GM19372 (cell line): ENCODE measurements at regions not wholly inside any gene's neighbourhood (a gene's known extent, or its start where the extent isn't known, plus 50 kb on each side); places are given as distances from the start of the nearest gene placed in this dataset.
"Not testable (repeated sequence)": the region's sequence is repeated elsewhere in the genome, so short reads cannot be mapped to it uniquely, and the experiment has no call there.

Source experiments
- ATAC-seq: cut with Tn5 transposase; IDR thresholded peaks from one replicate; pipeline ENCODE4 v1.9.1; 2021; ENCODE audit warnings: mild to moderate bottlenecking, low read depth, moderate library complexity; ENCODE audit not compliant: unreplicated experiment

DNA sequence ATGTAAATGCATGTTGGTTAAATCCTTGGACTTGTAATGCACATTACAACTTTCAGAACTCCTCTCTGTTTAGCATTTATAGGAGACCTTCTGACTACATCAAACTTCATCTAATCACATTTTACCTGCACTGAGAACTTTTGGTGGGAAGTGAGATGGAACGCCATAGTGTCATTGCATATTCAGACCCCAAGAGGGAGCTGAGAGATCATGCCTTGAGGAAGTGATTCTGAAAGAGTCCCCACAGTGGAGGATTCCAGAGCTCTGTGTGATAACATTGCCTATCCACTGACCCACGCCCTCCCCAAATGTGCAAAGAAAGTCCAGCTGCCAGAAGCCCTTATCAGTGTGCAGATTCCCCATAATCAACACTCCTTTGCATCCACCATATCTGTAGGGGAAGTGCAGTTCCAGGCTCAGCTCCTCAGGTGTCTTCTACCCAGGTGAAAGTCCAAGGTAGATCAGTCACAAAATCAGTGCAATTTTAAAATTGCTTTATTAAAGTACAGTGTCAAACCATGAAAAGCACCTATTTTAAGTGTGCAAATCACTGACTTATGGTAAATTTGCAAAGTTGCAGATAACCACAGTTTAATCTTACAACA, 212.4 kb downstream of the RPIA start:
- ATAC-seq = peak; percentile 71

- ATAC-seq = no peak
Observed at GRCh38 chr2:88913280-88913679, 221.8 kb downstream of the RPIA start.

GRCh38 chr2:88919087-88919738, 227.7 kb downstream of the RPIA start:
- no peak for ATAC-seq

GRCh38 chr2:88920399-88920798, 228.9 kb downstream of the RPIA start:
- ATAC-seq = not testable (repeated sequence)

DNA sequence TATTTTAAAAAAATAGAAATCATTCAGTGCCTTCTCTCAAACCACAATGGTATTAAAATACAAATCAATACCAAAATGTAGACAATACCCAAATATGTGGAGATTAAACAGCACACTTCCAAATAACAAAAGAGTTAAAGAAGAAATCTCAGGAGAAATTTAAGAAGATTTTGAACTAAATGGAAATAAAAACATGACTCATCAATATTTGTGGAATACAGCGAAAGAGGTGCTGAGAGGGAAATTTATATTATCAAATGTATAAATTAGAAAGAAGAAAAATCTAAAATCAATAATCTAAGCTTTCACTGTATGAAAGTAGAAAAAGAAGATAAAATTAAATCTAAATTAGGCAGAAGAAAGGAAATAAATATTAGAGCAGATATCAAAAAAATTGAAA, 233.1 kb downstream of the RPIA start:
- ATAC-seq = no peak

GRCh38 chr2:88925770-88926462, 234.4 kb downstream of the RPIA start:
- no peak for ATAC-seq

- no peak for ATAC-seq
Observed at GRCh38 chr2:88927128-88927527, 235.7 kb downstream of the RPIA start.

- no peak for ATAC-seq
Observed at GRCh38 chr2:88930659-88931058, 239.2 kb downstream of the RPIA start.

GRCh38 chr2:88932686-88933085, 241.2 kb downstream of the RPIA start:
- no peak for ATAC-seq

DNA sequence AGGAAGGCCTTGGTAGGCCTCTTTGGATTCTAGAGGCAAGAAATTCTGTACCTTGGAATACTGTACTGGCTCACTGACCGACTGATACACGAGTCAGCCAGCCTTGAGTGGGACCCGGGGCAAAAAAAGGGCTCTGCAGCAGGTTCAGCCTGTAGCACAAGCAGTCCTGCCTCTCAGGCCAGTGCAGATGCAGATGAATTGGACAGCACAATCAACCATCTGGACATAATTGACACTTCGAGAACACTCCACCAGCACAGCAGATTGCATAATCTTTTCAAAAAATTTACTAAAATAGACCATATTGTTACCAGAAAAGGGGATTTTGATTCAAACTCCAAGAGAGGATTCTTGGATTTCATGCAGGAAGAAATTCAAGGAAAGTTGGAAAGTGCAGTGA, 241.6 kb downstream of the RPIA start:
- ATAC-seq = no peak

- ATAC-seq = no peak
Observed at GRCh38 chr2:88933980-88934379, 242.5 kb downstream of the RPIA start.

DNA sequence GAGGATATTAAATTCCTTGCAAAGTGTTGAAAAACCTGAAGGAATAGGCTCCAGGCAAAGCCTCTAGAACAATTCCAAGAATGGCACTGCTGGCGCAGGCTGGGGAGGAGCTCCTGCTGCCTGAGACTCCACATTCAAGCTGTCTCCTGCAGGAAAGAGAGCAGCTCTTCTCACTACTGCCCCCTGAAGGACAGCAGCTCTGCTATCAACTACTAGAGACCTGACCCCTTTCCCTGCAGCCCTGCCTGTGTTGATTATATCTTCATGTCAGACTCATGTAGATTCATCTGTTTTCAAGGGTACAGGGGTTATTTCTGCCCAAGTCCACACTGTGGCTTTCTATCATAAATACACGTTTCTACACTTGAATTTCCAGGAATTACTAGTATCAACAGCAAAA, 249.7 kb downstream of the RPIA start:
- ATAC-seq = not testable (repeated sequence)

- no peak for ATAC-seq
Observed at GRCh38 chr2:88942798-88943197, 251.3 kb downstream of the RPIA start.

GRCh38 chr2:88949336-88949735, 257.9 kb downstream of the RPIA start:
- ATAC-seq = no peak

DNA sequence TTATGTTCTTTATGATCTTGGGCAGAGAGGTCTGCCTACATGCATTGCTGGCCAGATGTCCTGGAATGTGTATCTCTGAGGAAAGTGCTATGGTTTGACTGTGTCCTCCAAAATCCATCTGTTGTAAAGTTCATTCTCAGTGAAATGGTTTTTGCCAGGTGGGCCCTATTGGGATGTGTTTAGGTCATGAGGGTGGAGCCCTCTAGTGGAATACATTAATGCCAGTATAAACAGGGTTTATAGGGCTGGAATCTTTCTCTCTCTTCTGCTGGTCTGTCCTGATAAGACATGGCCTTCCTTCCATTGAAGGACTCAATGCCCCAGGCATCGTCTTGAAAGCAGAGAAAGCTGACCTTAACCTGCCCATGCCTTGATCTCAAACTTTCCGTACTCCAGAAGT, 258.5 kb downstream of the RPIA start:
- no peak for ATAC-seq

GRCh38 chr2:88955607-88956006, 264.1 kb downstream of the RPIA start:
- no peak for ATAC-seq

DNA sequence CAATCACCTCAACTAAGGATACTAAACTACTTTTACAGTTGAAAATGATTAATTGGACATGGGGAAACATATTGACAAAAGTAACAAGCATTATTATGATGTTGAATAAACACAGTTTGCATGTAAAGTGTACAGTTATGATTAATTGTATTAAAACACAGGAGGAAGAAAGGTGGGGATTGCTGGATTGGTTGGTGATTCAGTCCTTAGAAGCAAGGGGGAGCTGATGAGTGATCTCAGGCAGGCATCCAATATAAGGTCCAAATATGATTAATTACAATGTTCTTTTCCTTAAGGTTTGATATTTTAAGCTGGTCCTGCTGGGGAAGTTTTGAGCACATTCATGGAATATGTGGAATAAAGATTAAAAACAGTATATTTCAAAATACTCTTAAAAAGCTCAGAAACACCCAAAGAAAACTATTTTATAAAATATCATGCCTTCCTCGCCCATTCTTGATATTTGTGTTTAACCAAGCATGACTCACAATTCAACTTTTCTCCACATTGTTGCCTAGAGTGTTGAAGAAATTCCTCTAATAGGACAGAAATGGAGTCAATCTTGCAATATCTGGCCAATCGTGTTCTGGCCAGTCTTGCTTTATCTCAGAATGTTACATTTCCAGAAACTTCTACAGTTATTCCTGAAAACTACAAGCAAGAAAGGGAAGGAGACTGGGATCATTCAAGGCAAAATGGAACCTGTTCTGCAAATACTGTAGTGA, 268.2 kb downstream of the RPIA start:
- no peak for ATAC-seq

GRCh38 chr2:88961323-88961722, 269.9 kb downstream of the RPIA start:
- ATAC-seq = not testable (repeated sequence)

DNA sequence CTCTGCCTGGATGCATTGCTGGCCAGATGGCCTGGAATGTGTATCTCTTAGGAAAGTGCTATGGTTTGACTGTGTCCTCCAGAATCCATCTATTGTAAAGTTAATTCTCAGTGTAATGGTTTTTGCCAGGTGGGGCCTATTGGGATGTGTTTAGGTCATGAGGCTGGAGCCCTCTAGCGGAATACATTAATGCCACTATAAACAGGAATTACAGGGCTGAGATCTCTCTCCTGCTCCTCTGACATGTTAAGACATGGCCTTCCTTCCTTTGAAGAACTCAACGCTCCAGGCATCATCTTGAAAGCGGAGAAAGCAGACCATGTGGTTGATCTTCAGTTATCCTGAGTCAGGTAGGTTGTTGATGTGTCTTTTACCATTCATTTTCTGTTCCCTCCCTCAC, 276.4 kb downstream of the RPIA start:
- no peak for ATAC-seq

DNA sequence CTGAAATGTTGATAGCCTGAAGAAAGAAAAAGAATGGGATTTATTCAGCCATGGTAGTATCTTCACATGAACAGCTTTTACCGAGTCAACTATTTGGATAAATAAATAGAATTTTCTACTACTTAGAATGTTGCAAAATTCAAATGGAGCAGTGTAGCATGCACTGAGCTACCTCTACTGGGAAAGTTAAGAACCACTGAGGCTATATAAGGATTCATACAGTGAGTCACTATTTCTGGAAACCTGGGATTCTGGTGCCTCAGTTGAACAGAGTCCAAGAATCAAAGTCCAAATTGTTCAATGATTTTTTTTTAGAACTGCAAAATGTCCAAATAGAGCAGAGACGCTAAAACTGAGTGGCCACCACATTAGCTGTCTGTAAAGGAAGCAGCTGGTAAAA, 286.5 kb downstream of the RPIA start:
- not testable (repeated sequence) for ATAC-seq

- not testable (repeated sequence) for ATAC-seq
Observed at GRCh38 chr2:88978446-88978845, 287.0 kb downstream of the RPIA start.
